Endodermal cell (in vitro differentiated cells): ENCODE measurements at regions not wholly inside any gene's neighbourhood (a gene's known extent, or its start where the extent isn't known, plus 50 kb on each side); places are given as distances from the start of the nearest gene placed in this dataset.

Source experiments
- DNase-seq: peaks from one replicate; pipeline ENCODE4 v3.0.0-alpha.2; 2017
- H3K27ac ChIP-seq: 2 replicates; pipeline ENCODE4 v1.5.1; 2013; ENCODE audit warnings: mild to moderate bottlenecking, low read depth, low read length, moderate library complexity
- H3K27me3 ChIP-seq: 2 replicates; pipeline ENCODE4 v1.6.1; 2013; ENCODE audit warnings: mild to moderate bottlenecking, low read length, moderate library complexity; ENCODE audit not compliant: insufficient read depth, control insufficient read depth, poor library complexity, severe bottlenecking
- H3K36me3 ChIP-seq: 2 replicates; pipeline ENCODE4 v1.7.0; 2013; ENCODE audit warnings: mild to moderate bottlenecking, low read length, moderate library complexity; ENCODE audit not compliant: control insufficient read depth, insufficient read depth
- H3K4me1 ChIP-seq: one replicate; pipeline ENCODE4 v1.7.0; 2013; ENCODE audit warnings: low read length; ENCODE audit not compliant: control insufficient read depth, insufficient read depth
- H3K4me3 ChIP-seq: 2 replicates; pipeline ENCODE4 v1.5.1; 2013; ENCODE audit warnings: mild to moderate bottlenecking, low read length, moderate library complexity
- H3K9ac ChIP-seq: 2 replicates; pipeline ENCODE4 v1.6.1; 2013; ENCODE audit warnings: mild to moderate bottlenecking, low read length, moderate library complexity; ENCODE audit not compliant: poor library complexity, severe bottlenecking; ENCODE audit errors: extremely low read depth
- H3K9me3 ChIP-seq: 2 replicates; pipeline ENCODE4 v1.6.1; 2013; ENCODE audit warnings: mild to moderate bottlenecking, low read length, moderate library complexity; ENCODE audit not compliant: control insufficient read depth
- H3K27ac Mint-ChIP-seq: 2 replicates; pipeline ENCODE4 v1.8.0; 2020; ENCODE audit warnings: mixed read lengths
- H3K27me3 Mint-ChIP-seq: 2 replicates; pipeline ENCODE4 v1.8.0; 2021; ENCODE audit warnings: mild to moderate bottlenecking, mixed read lengths; ENCODE audit not compliant: insufficient read depth
- H3K36me3 Mint-ChIP-seq: 2 replicates; pipeline ENCODE4 v1.8.0; 2020; ENCODE audit warnings: low read depth, mixed read lengths
- H3K4me1 Mint-ChIP-seq: 2 replicates; pipeline ENCODE4 v1.8.0; 2020; ENCODE audit warnings: mixed read lengths
- H3K4me3 Mint-ChIP-seq: 2 replicates; pipeline ENCODE4 v1.8.0; 2020; ENCODE audit warnings: mild to moderate bottlenecking, moderate library complexity, mixed read lengths
- H3K9me3 Mint-ChIP-seq: 2 replicates; pipeline ENCODE4 v1.8.0; 2020; ENCODE audit warnings: mild to moderate bottlenecking, mixed read lengths
- CTCF ChIP-seq: fragments of 200-600 bp; sonication (generic); conservative IDR thresholded peaks from 2 replicates; pipeline ENCODE4 v1.5.0; 2021; ENCODE audit warnings: antibody characterized with exemption, mild to moderate bottlenecking
- WGBS, 2 experiments: methylation state at CpG; one replicate each; pipeline versions ENCODE4 v1.1.5 to v1.1.7; 2013; ENCODE audit warnings: missing lambda C conversion rate in 2 of 2, mixed read lengths in 1 of 2; ENCODE audit not compliant: insufficient coverage in 1 of 2, insufficient read length in 1 of 2; 5-methylcytosine and 5-hydroxymethylcytosine counted together

- WGBS, 2 experiments, result 94 to 100% methylated on average over 3 of the region's 3 CpGs
- Mint-ChIP-seq H3K4me1 (no peaks in the 10 kb centered on the region), H3K36me3 (no peaks in the 10 kb centered on the region), H3K27me3 (peaks cover 3% of the 10 kb centered on the region), H3K27ac (no peak overlapping the region), H3K4me3 (no peak overlapping the region), H3K9me3 (peaks cover 14% of the 10 kb centered on the region)
- TF ChIP-seq CTCF, result no peak
- no peak for DNase-seq
- Histone ChIP-seq H3K4me3 (no peak overlapping the region), H3K4me1 (no peaks in the 10 kb centered on the region), H3K27ac (no peak overlapping the region), H3K36me3 (no peaks in the 10 kb centered on the region), H3K27me3 (no peaks in the 10 kb centered on the region), H3K9me3 (peaks cover 12% of the 10 kb centered on the region), H3K9ac (no peak overlapping the region)
These were observed 205.5 kb upstream of the POU2AF2 start for GRCh38 chr11:111039982-111040381.

GRCh38 chr11:111035746-111036145 is 209.8 kb upstream of the POU2AF2 start:
- peaks cover 12% of the 10 kb centered on the region for H3K9me3 ChIP-seq
- H3K4me3 Mint-ChIP-seq, result no peak overlapping the region
- no peaks in the 10 kb centered on the region for H3K4me1 ChIP-seq
- H3K27me3 ChIP-seq, result no peaks in the 10 kb centered on the region
- no peak for TF ChIP-seq CTCF
- no peaks in the 10 kb centered on the region for H3K4me1 Mint-ChIP-seq
- no peak for DNase-seq
- peaks cover 19% of the 10 kb centered on the region for H3K9me3 Mint-ChIP-seq
- no peak overlapping the region for H3K27ac Mint-ChIP-seq
- WGBS, 2 experiments, result 94 to 100% methylated on average over 1 of the region's 1 CpG
- H3K36me3 Mint-ChIP-seq, result no peaks in the 10 kb centered on the region
- H3K9ac ChIP-seq, result no peak overlapping the region
- H3K4me3 ChIP-seq, result no peak overlapping the region
- peaks cover 3% of the 10 kb centered on the region for H3K27me3 Mint-ChIP-seq
- no peak overlapping the region for H3K27ac ChIP-seq
- no peaks in the 10 kb centered on the region for H3K36me3 ChIP-seq

GRCh38 chr11:111026241-111026640 is 219.3 kb upstream of the POU2AF2 start:
- Histone ChIP-seq H3K27me3 (no peaks in the 10 kb centered on the region), H3K27ac (no peak overlapping the region), H3K4me1 (no peaks in the 10 kb centered on the region), H3K36me3 (no peaks in the 10 kb centered on the region), H3K9me3 (peaks cover 12% of the 10 kb centered on the region), H3K4me3 (no peak overlapping the region), H3K9ac (no peak overlapping the region)
- Mint-ChIP-seq H3K27me3 (peaks cover 4% of the 10 kb centered on the region), H3K4me1 (peaks cover 7% of the 10 kb centered on the region), H3K36me3 (no peaks in the 10 kb centered on the region), H3K4me3 (no peak overlapping the region), H3K9me3 (peaks cover 25% of the 10 kb centered on the region), H3K27ac (no peak overlapping the region)
- no peak for DNase-seq
- TF ChIP-seq CTCF, result no peak
